ENCODE measurements at regions not wholly inside any gene's neighbourhood (a gene's known extent, or its start where the extent isn't known, plus 50 kb on each side); places are given as distances from the start of the nearest gene placed in this dataset.
A peak's percentile ranks its signal among the peaks of the same experiment; 100 is the strongest.
"Not testable (repeated sequence)": the region's sequence is repeated elsewhere in the genome, so short reads cannot be mapped to it uniquely, and the experiment has no call there.

GRCh38 chr2:212914392-212914791, 237.0 kb downstream of the IKZF2 start:
- DNase-seq (ENCODE audit: low read depth in 4 of 4, low spot score in 3 of 4): no peak

DNA sequence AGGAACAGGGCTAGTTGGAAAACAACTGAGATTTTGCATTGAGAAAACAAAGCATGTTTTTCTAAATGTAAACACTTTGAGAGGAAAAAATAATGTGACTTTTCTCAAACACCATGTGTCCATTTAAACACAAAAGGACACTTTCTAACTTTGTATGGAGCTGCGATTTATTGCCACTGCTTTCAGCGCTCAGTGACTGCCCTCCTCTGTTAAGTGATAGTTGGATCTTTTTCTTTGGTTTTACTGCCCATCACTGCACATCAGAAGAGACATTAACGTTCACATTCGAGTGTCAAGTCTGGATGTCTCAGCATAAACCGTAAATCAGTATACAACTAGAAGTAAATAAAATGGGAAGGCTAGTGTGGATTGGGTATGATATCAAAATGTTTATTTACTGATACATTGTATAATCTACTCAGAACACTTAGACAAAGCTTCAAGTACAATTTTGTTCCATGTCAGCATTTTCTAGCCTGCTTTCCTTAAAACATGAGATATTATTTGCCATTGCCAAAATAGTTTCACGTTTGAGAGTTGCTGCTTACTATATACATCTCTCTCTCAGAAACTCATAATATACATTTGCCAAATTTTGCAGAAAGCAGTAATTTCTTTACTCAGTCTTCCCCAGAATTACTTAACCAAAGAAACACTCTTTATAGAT, 237.6 kb downstream of the IKZF2 start:
- no peak for DNase-seq (ENCODE audit: low read depth in 4 of 4, low spot score in 3 of 4)

DNA sequence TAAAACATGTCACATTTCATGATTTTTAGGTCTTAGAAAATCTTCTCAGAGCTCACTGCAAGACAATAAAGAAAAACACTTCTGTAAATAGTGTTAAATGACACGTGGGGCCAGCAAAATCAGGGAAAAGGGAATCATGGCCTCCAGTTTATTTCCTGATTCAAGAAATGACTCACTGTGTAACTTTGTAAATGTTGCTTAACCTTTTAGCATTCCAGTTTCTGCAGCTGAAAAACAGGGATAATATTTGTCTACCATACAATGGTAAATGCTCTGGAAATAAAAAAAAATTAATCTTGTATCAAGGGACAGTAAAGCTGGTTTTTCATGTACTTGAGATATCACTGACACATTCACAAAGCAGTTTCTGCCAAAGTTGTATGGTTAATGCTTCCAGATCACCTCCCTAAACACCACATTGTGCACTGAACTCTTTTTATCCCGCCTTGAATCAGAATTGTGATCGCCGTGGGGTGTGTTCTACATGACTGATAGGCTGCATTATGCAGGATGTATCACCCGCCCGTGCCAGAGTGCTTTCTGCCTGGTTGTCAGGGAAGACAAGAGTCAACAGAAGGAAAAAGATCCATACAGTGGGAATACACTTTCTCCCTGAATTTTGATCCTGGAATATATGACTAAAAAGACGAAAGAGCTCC, 238.8 kb downstream of the IKZF2 start:
- DNase-seq (ENCODE audit: low read depth in 4 of 4, low spot score in 3 of 4): no peak

GRCh38 chr2:212911011-212911410, 240.4 kb downstream of the IKZF2 start:
- DNase-seq (ENCODE audit: low read depth in 4 of 4, low spot score in 3 of 4): no peak

DNA sequence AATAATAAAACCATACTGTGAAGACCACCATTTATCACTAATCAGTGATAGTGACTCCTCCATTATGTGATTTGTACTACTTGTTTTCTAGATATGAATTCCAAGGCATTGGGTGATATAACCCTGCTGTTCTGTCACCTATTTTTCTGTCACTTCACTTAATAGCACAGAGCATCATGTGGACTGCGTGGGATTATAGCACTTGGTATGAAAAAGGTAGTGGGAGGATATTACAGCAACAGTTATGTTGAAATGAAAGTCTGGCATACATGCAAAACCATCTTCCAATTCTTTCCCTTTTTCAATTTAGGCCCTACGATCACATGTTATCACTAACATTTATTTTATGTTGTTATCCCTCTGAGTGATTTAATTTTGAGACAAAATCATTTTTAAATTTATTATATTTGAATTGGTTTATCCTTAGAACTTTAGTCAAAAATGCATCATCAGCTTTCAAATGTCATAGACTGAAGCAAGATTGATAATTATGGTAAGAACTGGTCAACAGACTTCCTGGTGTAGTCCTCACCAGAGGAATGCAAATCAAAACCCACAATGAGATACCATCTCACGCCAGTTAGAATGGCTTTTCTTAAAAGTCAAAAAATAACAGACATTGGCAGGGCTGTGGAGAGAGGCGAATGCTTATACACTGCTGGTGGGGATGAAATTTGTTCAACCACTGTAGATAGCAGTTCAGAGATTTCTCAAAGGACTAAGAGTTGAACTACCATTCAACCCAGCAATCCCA, 242.6 kb downstream of the IKZF2 start:
- no peak for DNase-seq (ENCODE audit: low read depth in 4 of 4, low spot score in 3 of 4)

DNA sequence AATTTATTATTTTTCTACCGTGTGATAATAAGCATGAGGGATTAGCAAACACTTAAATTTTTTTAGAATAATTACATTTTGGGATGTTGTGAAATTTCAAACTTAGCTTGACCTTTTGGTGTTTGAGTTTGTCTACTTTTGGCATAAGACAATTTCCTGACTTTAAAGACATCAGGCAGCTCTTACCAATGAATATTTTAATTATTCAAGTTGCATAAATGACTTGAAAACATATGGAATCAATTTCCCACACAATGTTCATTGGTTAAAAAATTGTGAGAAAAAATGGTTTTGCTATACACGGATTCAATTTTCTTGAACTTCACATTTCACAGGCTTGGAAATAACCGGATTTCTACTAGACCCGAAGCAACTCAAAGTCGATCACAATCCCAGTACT, 243.4 kb downstream of the IKZF2 start:
- DNase-seq (ENCODE audit: low read depth in 4 of 4, low spot score in 3 of 4): no peak

GRCh38 chr2:212906620-212907019, 244.8 kb downstream of the IKZF2 start:
- no peak for DNase-seq (ENCODE audit: low read depth in 4 of 4, low spot score in 3 of 4)

DNA sequence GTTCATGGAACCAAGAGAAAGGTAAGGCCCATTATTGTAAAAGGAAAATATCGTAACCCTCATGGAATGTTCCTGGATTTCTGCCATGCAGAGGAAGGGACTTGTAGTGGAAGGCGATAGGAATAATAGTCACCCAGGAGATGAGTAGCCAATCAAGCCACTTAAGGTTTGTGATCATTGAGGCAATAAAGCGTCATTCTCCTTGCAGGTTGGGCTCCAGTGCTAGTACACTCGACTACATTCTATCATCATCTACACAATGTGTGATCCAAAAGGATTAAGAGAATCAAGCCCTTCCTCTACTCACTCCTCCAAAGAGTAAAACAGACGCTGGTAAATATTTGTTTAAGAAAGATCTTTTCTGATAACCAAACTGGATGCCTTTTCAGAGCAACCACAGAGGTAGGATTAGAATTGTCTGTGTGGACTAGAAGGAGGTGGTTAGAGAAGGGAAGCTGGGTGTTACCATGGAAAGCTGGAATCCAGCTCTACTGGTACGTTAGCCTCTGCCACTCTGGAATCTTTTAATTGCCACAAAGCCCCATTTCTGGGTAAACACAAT, 245.7 kb downstream of the IKZF2 start:
- no peak for DNase-seq (ENCODE audit: low read depth in 4 of 4, low spot score in 3 of 4)

GRCh38 chr2:212904646-212905045, 246.8 kb downstream of the IKZF2 start:
- no peak for DNase-seq (ENCODE audit: low read depth in 4 of 4, low spot score in 3 of 4)

DNA sequence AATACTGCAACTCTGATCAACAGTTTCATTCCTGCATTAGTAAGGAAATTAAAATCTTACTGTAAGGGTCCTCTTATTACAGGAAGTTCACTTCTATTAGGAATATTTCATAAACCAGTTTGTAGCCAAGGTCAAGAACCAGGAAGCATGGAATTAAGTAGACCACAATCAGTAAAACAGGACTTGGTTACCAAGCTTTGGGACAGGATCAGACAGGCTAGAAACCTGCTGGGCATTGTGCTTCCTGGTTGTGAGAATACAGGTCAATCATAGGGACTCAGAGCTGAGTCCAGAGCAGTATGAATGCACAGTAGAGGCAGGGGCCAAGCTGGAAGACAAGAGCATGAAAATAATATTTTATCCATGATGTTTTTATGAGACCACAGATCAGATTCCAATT, 248.0 kb downstream of the IKZF2 start:
- DNase-seq (ENCODE audit: low read depth in 4 of 4, low spot score in 3 of 4): no peak

DNA sequence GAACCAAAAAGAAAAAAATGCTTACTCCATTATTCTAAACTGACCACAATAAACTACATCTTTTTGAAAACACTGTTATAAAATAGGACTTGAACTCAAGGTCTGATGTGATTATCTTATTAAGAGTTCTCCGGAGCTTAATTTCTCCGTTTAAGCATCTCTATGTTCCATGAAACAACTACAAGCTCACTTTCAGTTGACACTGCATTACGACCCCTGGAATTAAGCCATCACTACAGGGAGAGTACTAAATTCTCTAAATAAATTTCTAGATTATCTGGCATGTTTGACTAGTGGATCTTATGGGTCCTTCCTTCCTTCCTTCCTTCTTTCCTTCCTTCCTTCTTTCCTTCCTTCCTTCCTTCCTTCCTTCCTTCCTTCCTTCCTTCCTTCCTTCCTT, 249.0 kb downstream of the IKZF2 start:
- DNase-seq (ENCODE audit: low read depth in 4 of 4, low spot score in 3 of 4): no peak

DNA sequence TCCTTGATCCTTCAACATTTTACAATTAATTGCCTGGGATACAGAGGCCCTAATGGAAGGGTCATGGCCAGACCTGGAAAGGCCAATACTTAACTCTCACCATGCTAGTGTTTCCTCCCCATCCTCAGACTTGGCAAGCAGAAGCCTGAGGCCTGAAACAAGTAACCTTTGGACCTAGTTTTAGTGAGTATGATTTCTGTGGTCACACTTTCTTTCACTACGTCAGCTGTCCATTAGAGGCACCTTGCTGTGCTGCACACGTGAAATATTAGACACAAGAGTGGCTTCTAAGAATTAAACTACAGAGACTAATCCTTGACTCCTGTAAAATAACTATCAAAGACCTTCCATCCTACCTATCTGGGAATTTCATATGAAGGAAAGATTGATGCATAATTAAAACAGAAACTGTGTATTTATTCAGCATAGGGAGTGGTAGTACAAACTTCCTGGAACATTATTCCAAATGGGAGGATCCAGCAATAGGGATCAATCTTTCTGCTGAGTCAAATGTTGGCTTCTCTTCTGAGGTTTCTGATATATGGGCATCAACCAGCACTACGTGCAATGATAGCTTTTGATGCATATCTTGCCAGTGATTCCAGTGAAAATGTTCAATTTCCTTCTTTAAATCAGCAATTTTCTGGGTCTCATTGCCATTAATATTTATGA, 249.7 kb downstream of the IKZF2 start:
- DNase-seq (ENCODE audit: low read depth in 4 of 4, low spot score in 3 of 4): no peak

- no peak for DNase-seq (ENCODE audit: low read depth in 4 of 4, low spot score in 3 of 4)
These were observed 250.7 kb downstream of the IKZF2 start for GRCh38 chr2:212900715-212901114.

DNA sequence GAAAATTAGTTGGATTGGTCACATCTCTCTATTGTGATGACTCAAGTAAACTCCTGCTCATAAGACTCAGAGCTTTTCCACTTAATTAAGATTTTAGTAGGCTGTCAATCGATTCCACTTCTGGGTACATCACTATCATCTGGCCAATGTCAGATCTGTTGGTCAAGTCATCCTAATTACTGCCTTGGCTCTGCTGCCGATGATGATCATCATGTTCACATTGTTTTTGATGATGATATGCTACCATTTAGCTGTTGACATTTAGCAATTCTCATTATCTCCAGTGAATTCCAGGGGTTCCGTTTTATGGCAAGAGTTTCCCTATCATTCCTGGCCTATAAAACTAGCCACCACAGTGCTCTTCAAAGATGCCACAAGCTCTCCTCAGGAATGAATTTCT, 253.4 kb downstream of the IKZF2 start:
- no peak for DNase-seq (ENCODE audit: low read depth in 4 of 4, low spot score in 3 of 4)

DNA sequence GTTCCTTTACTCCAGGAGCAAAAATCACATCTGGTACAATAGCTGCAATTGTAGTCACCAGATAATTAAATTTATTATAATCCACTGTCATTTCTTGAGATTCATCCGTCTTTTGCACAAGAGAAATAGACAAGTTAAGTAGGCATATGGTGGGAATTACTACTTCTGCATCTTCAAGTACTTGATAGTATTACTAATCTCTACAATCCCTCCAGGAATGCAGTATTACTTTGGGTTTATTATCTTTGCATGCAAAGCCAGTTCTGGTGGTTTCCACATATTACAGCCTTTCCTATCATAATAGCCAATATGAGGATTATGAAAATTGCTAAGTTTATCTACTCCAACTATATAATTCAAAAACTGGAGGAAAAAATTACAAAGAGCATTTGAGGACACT, 254.1 kb downstream of the IKZF2 start:
- DNase-seq (ENCODE audit: low read depth in 4 of 4, low spot score in 3 of 4): no peak

DNA sequence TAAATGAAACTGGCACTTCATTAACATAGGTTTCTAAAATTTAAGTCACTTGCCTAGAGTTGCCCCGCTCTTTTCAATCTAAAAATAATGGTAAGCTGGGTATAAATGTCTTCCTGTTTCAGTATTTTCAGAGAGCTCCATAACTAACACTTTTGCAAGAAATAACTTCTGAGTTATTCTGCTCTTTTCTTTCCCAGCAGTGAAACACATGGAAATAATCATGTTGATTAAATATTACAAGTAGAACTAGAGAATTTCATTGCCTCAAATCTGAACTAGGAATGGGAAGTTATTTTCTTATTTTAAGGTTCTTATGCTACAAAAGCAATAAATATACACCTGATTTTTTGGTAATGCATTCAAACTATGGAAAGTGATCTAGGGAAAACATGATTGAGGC, 257.4 kb downstream of the IKZF2 start:
- DNase-seq (ENCODE audit: low read depth in 4 of 4, low spot score in 3 of 4): no peak

DNA sequence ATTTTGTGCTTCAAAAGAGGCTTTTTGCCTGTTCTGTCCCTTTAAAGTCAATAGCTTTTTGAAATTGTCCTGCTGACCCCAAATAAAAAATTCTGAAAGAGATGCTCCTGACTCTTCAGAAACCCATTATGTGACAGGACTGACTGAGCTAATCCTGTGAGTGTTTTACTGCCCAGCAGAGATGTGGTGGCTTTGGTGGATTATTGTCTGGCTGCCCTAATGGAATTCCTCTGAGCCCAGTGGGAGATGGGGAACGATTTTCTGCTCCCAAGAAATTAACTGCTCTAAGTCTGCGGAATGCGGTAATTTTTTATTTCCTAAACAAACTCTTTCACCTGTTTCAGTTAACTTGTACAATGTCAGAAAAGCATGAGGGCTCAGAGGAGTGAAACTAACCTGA, 258.2 kb downstream of the IKZF2 start:
- DNase-seq (ENCODE audit: low read depth in 4 of 4, low spot score in 3 of 4): no peak

- DNase-seq (ENCODE audit: low read depth in 4 of 4, low spot score in 3 of 4): peak in 1 of 4 donors; percentile 10
These were observed 259.2 kb downstream of the IKZF2 start for GRCh38 chr2:212892193-212892592.

- DNase-seq (ENCODE audit: low read depth in 4 of 4, low spot score in 3 of 4): no peak
These were observed 259.8 kb downstream of the IKZF2 start for GRCh38 chr2:212891580-212891979.

DNA sequence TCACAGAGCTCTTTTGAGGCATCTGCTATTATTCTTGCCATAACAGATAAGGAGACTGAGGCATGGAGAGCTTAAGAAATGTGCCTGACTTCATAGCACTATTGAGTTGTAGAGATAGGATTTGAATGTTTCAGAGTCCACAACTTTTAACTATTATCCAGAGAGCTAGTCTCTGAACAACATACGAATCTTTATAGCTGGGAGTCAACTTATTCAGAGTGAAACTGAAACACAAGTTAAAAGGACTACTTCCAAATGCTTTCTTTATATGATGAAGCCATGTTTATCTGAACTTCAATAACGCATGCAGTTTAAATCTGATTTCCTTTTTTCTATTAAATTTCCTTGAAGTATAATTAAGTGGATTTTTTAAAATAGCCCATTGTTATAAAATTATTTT, 268.8 kb downstream of the IKZF2 start:
- DNase-seq (ENCODE audit: low read depth in 4 of 4, low spot score in 3 of 4): no peak

DNA sequence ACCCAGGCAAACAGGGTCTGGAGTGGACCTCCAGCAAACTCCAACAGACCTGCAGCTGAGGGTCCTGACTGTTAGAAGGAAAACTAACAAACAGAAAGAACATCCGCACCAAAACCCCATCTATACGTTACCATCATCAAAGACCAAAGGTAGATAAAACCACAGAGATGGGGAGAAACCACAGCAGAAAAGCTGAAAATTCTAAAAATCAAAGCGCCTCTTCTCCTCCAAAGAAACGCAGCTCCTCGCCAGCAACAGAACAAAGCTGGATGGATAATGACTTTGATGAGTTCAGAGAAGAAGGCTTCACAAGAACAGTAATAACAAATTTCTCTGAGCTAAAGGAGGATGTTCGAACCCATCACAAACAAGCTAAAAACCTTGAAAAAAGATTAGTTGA, 274.9 kb downstream of the IKZF2 start:
- not testable (repeated sequence) for DNase-seq (ENCODE audit: low read depth in 4 of 4, low spot score in 3 of 4)

Measured in left renal pelvis (tissue), 4 donors.